ENCODE measurements at regions not wholly inside any gene's neighbourhood (a gene's known extent, or its start where the extent isn't known, plus 50 kb on each side); places are given as distances from the start of the nearest gene placed in this dataset.

DNA sequence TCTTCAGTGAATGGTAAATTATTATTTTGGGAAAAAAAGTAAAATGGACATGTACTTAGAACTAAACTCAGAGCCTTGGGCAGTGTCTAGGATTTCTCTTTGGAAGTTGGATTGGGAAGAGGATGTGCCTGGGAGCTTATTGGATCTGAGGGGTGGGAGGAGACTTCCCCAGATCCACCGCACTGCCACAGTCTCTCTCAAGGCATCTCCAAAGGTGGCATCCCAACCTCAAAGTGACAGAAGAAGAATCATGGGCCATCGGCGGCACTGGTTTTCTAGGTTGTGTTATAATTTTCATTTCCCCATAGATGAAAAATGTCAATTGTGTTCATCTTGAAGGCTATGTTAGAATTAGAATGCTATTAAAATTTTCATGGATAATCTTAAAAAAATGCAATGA is 66.8 kb upstream of the CD93 start:
- no peak overlapping the region for H3K4me3 ChIP-seq (ENCODE audit: low read depth, low read length)
- TF ChIP-seq, protein P1, sequence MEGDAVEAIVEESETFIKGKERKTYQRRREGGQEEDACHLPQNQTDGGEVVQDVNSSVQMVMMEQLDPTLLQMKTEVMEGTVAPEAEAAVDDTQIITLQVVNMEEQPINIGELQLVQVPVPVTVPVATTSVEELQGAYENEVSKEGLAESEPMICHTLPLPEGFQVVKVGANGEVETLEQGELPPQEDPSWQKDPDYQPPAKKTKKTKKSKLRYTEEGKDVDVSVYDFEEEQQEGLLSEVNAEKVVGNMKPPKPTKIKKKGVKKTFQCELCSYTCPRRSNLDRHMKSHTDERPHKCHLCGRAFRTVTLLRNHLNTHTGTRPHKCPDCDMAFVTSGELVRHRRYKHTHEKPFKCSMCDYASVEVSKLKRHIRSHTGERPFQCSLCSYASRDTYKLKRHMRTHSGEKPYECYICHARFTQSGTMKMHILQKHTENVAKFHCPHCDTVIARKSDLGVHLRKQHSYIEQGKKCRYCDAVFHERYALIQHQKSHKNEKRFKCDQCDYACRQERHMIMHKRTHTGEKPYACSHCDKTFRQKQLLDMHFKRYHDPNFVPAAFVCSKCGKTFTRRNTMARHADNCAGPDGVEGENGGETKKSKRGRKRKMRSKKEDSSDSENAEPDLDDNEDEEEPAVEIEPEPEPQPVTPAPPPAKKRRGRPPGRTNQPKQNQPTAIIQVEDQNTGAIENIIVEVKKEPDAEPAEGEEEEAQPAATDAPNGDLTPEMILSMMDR (IDR thresholded peaks at IDR 0.05; ENCODE audit: low read depth, low read length), result no peak

DNA sequence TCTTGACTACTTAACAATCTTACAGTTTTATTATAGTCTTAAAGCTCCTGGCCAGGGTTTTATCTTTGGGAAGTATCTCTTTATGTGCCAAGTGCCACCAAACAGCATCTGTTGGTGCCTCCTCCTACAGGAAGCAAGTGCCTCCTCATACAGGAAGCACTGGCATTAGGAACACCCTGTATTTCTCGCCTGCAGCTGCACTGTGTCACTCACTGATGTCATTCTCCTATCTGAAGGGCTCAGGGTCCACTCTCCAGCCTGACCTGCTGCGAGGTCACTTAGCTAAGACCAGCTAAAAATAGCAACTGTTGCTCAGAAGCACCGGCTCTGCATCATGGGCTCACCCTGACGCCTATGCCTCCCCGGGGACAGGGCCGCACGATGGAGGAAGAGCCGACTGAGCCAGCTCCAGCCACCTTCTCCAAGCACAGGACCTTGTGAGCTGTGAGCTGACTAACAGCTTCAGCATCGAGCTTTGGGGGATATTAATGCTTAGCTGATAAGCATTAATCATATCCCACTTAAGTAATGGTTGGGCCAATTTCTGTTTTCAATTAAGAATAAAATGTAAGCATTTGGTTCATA is 66.3 kb upstream of the CD93 start:
- no peak overlapping the region for H3K4me3 ChIP-seq (ENCODE audit: low read depth, low read length)

DNA sequence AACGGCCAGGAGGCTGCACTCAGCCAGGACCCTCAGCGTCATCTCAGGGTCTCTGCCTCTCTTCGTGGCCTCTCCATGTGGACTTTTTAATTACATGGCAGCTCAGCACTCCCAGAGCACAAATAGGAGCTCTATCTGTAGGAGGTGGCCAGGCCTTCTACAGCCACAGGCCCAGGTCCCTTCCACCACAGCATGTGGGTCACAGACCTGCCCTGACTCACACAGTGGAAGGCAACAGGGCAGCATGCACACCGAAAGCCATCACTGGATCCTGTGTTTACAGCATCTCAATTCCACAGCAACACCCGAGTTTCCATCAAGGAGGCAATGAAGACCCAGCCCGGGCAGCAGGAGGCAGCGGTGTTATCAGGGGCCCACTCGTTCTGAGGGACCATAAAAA is 65.8 kb upstream of the CD93 start:
- H3K4me3 ChIP-seq (ENCODE audit: low read depth, low read length), result no peak overlapping the region
- TF ChIP-seq, protein P1 (IDR thresholded peaks at IDR 0.05; ENCODE audit: low read depth, low read length), result no peak

More for the DNA sequence above, 66.3 kb upstream of the CD93 start:
- TF ChIP-seq, protein P1 (IDR thresholded peaks at IDR 0.05; ENCODE audit: low read depth, low read length), result no peak

DNA sequence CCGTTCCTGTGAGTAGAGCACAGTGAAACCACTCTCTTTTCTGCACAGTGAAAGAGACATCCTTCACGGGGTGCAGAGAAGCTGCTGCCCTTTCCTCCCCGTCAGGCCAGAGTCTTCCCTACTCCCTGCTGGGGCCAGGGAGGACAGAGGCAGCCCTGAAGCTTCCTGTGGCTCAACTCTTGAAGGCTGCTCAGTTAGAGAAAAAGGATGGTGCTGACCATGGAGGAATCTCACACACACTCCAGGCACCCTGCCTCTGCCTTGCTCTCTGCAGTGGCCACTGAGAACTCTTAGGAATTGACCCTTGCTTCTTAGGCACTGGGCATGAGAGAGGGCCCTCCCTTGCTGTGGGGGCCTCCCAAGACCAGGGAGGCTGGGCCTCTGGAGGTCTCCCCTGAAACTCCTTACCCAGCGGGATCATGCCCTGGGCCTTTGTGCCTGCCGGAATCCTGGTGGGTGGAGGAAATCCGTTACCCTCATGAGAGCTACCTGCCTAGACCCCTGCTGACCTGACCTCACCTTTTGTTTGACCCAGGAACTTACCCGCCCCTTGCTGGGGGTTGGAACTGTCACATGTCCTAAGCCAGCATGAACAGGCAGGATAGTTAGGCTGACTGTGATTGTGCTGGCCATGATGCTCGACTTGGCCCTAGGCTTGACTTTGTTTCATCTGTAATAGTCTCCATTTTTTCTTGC is 65.0 kb upstream of the CD93 start:
- TF ChIP-seq, protein P1 (IDR thresholded peaks at IDR 0.05; ENCODE audit: low read depth, low read length), result no peak
- H3K4me3 ChIP-seq (ENCODE audit: low read depth, low read length), result no peak overlapping the region

DNA sequence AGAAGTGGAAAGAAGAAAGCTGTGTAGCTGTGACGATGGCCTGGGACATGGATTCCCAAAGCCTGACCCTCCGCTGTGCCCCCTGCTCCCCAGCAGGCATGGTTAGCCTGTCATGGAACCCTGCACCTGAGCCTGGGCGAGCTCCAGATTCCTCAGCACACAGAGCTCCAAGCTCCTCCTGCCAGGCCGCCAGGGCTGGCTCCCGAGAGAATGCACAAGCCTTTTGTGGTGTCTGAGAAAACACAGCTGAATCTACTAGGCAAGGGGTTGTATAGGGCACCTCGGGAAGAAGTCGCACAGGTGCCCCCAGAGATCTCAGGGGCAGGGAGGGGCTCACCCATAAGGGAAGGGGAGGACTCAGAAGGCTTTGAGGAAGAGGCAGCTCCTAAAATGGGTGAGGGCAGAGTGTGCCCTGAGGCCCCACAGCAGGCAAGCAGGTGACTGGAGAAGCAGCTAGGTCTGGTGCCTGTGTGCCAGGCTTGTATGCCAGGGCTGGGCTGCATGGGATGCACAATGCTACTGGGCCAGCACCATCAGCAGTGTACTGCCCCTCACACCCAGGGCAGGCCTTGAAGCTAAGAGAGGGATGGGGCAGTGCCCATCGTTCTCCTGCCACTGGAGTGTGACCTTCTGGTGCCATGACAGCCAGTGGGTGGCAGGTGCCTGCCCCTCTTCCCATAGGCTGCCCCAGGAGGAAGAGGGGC is 64.3 kb upstream of the CD93 start:
- TF ChIP-seq, protein P1 (IDR thresholded peaks at IDR 0.05; ENCODE audit: low read depth, low read length), result no peak
- H3K4me3 ChIP-seq (ENCODE audit: low read depth, low read length), result no peak overlapping the region

DNA sequence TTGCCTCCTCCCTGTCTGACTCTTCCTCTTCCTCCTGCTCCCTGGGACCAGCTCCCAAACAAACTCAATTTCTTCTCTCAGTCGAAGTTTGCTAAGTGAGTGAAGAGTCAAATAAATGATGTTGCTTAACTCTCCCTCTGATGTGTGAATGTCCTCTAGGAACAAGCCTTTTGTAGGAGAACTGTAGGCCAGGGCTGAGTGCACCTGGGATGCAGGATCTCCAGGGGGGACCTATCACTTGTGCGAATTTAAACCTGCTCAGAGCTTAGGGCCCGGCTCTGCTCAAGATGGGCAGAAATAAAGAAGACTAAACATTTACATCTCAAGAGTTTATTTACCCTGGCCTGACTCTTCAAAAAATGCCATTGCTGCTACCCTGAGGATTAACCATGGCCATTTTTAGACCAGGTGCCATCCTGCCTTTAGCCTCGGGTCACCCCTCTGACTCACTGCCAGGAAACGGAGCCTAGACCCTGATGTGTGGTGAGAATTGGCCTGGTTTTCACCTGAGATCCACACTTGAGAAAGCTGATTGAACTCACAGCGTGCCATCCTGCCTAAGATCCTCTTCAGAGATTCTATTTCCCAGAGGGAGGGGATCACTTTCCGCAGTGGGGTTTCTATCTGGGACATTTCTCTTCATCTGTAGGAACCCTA is 63.6 kb upstream of the CD93 start:
- TF ChIP-seq, protein P1 (IDR thresholded peaks at IDR 0.05; ENCODE audit: low read depth, low read length), result no peak
- H3K4me3 ChIP-seq (ENCODE audit: low read depth, low read length), result no peak overlapping the region

Measured in WI38 (cell line).